HG03039 (cell line): ENCODE measurements at regions not wholly inside any gene's neighbourhood (a gene's known extent, or its start where the extent isn't known, plus 50 kb on each side); places are given as distances from the start of the nearest gene placed in this dataset.
"Not testable (repeated sequence)": the region's sequence is repeated elsewhere in the genome, so short reads cannot be mapped to it uniquely, and the experiment has no call there.

Experiments
- ATAC-seq: cut with Tn5 transposase; IDR thresholded peaks from one replicate; pipeline ENCODE4 v1.9.1; 2021; ENCODE audit warnings: mild to moderate bottlenecking, moderate library complexity; ENCODE audit not compliant: unreplicated experiment

DNA sequence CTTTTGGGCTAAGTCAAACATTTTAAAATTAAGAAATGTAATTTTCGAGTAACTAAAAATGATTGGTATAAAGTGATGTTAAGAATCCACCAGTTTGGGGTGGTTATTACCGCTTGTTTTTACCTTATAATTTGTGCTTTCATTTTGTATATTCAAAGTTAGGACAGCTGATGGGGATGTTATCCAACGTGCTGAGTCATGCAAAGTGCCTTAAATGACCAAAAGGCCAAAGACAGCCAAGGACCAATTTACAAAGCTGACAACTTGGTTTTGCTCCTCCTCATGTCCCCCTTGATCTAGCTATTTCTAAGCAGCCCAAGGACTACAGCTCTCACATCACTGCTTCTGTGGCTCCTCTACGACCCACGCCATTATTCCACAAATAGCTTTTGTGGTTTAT is 181.4 kb upstream of the PCDH7 start:
- ATAC-seq, result no peak

DNA sequence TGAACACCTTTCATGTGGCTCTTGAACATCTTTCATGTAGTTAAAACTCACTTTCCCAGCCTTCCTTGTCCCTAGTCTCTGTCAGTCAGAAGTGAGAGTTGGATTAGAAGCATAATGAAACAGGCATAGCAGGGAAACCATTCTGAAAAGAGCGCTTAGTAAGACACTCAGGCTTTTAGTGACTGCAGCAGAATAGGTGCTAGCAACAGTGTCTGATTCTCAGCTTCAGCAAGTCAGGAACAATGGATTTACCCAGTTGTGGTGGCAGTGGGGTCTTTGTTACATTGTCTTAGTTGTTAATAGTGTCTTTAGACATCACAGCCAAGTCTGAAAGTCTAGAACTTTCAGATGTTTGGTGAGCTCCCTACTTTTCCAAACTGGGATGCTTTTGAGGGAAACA is 177.1 kb upstream of the PCDH7 start:
- ATAC-seq, result no peak

DNA sequence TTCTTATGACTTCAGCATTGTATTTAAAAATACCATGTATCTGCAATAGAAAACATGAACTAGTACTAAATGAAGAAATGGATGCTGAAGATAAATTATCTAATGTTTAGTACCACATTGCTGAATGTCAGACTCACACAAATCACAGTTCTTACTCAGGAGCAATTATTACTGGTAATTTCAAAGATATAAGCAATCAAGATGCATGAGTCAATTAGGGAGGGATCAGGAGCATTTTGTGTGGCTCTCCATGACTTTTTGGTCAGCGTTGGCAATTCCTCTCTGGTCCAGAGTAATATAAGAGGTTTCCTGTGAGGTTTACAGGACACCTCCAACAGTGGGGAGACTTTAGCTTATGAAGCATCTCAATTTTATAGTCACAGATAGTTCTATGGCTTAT is 167.0 kb upstream of the PCDH7 start:
- ATAC-seq, result no peak

DNA sequence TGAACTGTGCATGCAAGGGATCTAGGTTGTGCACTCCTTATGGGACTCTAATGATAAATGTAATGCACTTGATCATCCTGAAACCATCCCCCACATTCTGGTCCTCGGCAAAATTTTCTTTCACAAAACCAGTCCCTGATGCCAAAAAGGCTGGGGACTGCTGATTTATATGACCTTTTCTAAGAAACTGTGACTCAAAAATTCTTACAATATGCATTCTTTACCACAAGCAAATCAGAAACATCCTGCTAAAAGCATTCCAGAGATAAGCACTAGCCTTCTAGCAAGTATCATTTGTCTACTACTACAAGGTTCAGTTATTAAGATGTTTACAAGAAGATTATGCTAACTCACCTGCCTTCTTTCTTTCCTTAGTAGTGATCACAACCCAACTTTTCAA is 166.5 kb upstream of the PCDH7 start:
- no peak for ATAC-seq

DNA sequence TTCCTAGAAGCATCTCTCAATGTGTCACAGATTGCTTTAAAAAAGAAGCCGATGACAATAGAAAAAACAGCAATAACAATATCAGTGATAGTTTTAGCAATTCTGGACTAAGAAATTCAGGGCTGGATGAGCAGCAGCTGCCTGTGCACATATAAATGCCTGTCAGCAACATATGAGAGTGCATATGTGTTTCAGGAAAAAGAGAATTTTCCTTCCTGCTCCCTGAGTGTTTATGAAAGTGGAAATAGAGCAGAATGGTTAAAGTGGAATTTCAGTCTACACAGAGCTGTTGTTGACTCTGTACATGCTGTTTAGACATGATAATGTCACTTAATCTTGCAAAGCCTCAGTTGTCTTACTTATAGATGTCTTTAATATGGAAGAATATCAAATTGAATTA is 164.4 kb upstream of the PCDH7 start:
- ATAC-seq, result no peak

DNA sequence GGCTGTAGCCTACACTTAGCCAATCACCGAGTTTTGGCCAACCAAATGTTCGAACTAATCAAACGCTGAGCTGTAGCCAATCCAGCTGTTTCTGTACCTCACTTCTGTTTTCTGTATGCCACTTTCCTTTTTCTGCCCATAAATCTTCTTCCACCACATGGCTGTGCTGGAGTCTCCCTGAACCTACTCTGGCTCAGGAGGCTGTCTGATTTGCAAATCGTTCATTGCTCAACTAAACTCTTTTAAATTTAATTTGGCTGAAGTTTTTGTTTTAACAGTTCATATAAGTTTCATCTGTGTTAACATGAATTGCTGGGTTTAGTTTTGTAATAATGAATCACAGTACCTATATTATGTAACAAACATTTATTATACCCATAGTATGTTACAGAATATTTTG is 160.7 kb upstream of the PCDH7 start:
- ATAC-seq, result no peak

DNA sequence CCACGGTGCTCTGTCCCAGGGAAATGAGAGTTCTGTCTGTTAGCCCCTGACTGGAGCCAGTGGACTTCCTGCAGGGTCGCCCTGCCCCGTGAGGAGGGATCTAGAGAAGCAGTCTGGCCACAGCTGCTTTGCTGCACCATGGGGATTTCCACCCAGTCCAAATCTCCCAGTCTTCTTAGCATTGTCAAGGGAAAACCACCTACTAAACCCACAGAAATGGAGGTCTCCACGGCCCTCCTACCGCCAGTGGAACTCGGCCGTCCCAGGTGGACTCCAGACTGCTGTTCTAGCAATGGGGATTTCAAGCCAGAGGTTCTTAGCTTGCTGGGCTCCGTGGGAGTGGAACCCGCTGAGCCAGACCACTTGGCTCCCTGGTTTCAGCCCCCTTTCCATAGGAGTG is 133.3 kb upstream of the PCDH7 start:
- ATAC-seq, result no peak

DNA sequence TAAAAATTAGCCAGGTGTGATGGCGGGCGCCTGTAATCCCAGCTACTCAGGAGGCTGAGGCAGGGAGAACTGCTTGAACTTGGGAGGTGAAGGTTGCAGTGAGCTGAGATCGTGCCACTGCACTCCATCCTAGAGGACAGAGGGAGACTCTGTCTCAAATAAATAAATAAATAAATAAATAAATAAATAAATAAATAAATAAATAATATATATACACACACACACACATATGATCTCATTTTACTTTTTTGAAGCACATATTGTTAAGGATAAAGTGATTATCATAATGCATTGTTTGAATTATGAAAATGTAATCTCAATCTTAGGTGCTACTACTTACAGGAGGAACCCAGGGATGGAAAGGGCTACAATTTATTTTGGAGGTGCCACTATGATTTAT is 130.5 kb upstream of the PCDH7 start:
- ATAC-seq, result not testable (repeated sequence)

DNA sequence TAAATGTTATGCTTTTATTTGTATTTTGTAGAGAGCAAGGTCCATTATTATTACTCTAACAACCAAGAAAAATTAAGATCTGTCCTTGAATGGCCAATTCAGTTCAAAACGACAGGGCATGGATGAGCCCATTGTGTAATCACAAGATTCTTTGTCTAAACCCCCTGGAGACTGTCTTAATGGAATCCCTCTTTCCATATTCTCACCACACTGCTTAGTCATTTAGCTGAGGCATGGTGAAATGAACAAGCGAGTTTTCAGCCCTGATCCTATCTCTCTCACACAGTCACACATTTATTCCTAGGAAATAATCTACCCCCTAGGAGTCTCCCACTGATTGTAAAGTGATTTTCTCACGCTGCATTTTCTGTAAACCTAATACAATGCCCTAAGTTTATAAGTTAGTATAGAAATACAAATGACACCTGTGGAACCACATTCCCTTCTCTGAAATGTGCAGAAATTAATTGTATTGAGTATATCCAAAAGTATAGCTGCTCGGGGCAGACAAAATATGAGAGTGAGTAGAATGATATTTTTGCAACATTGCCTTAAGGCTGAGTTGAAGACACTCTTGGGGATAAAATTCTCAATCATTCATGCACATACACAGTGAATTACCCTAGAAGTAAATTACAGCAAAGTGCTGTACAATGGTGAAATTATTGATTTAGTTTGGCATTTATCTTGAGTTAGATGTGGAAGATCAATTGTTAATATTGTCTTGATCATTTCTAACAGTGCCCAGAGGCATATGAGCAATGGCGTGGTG is 119.7 kb upstream of the PCDH7 start:
- ATAC-seq, result no peak

DNA sequence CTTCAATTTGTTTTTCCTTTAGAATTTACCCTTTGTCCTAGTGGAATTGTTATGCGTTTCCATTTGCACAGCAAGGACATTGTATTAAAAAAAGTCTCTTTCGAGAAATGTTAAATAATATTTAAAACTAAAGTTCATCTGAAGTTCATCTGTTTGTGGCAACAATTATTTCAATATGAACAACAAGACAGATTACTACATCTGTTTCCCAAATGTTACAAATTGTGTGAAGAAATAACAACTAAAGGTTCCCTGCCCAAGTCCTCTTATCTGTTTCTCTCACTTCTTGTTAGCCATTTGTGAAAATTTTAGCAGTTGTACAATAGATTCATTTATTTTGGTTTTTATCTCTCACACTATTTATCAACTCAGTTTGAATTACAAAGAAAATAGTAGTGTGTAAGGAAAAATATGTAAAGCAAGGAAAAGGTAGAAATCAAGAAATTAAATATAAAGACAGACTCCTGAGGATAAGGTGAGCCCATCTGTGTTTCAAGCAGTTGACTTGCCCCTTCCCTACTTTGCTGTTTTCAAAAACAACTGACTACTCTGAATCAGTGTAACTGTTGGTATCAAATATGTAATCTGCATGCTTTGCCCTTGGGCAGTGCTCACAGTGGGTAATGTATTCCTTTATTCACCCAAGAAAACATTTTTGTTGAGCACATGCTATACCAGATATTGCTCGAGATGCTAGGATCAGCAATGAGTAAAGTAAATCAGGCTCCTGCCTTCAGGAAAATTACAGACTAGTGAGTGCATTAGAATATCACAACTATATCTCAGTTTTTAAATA is 118.9 kb upstream of the PCDH7 start:
- ATAC-seq, result no peak

DNA sequence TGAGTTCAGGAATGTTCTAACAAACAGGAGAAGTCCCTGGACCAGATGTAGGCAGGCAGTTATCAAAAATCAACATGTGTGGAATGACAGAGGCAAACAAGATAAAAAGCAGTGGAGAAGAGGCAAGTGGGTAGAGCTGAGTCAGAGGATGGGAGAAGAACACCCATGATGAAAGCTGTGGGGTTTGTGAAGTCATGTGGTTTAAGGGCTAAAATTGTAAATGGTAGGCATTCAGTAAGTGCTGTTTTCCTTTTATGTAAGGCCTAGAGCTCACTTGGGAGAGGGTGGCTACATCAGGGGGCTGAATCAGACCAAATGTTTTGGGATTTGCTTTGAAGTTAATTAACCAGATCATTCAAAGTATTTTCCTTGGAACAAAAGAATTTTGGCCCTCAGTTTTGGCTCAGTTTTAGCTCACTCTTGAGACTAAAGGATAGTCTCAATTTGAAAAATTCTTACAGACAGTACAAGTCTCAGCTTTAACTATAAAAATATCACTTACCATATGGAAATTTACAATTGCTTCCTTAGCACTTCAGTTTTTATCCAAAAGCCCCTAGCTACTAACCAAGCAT is 114.5 kb upstream of the PCDH7 start:
- no peak for ATAC-seq

DNA sequence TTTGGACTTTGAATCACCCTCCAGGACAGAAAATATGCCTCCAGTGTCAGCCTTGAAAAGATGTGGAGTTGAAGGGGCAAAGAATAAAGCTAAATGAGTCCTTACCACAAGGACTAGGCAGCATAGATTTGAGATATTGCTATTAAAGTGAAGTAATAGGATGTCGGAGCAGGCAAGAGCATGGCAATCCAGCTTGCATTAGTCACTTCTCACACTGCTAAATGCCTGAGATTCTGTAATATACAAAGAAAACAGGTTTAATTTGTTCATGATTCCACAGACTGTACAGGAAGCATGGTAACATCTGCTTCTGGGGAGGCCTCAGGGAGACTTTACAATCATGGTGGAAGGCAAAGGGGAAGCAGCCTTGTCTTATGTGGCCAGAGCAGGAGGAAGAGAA is 109.8 kb upstream of the PCDH7 start:
- no peak for ATAC-seq

DNA sequence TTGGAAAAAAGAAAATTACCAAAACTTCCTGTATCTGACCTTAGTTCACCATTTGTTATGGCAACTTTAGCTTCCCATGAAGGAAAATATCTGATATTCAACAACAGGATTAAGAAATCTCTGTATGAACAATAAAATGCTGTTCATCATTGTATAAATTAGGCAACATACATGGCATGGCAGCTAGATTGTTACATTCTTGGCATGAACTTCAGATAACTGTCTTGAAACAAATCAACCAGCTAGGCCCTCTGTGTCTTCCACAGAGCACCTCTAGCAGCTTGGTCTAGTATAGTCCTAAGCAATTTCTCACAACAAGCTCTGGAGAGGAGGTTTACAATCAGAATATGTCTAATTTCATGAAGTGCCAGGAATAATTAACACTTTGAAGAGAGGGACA is 105.4 kb upstream of the PCDH7 start:
- ATAC-seq, result no peak

DNA sequence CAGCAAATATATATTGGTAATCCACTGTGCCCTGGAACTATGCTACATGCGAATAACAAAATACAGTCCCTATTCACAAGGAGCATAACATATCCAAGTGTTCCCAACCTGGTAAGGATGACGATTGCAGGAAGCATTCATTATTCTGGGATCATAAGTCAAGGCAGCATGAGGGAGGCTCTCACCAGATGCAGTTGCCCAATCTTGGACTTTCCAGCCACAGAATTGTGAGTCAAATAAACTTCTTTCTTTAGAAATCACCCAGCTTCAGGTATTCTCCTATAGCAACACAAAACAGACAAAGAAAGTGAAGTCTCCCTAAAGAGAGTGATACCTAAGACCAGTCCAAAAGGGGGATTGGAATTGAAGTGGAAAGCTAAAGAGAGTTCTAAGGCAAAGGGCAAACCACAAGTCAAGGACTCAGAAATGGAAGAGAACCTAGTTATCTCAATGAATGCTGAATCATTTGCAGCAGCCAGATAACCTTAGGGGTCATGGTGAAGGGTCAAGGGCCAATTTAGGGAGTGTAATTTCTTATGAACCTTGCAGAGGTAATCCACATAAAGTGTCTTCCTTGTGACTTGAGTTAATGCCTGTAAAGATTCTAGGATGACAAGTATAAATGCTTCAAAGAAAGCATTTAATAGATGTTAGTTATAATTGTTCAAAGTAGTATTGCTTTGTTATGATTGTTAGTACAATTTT is 103.1 kb upstream of the PCDH7 start:
- ATAC-seq, result no peak

DNA sequence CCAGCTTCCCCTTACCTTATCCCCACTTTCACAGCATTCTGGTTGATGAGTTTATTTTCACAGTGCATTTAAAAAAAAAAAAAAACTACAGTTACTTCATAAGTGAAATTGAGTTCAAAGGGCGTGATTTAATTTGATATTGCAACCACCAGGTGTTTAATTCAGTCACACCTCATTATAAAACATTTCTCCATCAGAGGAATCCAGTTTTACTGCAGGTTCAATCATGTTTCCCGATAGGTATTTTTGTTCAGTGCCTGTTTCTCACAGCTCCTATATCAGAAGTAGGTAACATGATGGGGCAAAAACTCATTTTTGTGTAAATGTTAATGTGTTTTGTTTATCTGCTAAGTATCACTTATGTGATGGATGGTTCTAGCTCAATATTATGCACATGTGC is 102.3 kb upstream of the PCDH7 start:
- ATAC-seq, result no peak

DNA sequence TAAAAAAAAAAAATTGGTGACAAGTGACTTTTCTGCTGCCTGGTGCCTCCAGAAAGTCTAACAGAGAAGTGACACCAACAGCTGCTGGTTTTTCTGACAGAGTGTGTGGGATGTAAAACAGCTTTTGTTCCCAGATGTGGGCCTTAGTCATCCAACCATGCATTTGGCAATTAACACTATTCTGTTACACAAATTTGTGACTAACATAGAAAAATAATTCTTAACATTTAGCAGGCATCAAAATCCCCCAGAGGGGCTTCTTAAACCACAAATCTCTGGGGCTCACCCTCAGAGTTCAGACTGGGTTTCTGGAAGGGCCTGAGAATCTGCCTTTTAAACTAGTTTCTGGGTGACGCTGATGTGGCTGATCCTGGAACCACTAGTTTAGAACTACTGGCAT is 100.5 kb upstream of the PCDH7 start:
- ATAC-seq, result no peak

DNA sequence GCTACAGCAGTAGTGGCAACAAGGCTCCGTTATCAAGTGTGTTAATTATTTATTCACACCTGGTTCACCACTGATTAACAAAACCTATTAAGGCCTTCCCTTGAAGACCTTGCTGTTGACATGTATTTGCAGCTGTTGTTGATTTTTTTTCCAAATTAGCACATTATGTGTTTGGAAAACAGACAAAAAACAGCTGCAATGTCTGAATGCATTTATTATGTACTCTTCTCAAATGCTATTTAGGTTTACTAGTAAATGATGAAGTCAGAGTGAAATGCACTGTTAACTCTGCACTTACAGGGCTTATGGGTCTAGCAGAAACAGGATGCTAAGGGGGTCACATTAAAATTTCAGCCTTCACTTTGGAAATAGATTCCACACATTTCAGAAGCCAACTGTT is 99.5 kb upstream of the PCDH7 start:
- no peak for ATAC-seq

DNA sequence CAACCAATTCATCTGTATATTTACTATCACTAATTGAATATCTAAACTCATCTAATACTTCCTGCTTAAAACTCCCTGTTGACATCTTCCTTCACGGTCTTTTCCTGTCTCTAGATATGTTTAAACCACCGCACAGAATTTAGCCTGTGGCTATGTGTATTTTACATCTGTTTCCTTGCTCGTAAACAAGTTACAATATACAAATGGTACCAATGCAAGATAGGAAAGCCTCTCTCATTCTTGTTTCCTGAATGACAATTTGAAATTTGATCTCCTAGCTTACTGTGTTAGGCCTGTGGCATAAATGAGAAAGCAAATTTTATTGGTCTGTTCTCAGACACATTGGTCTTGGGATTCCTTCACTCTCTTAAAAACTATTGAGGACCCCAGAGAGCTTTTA is 89.7 kb upstream of the PCDH7 start:
- ATAC-seq, result no peak

DNA sequence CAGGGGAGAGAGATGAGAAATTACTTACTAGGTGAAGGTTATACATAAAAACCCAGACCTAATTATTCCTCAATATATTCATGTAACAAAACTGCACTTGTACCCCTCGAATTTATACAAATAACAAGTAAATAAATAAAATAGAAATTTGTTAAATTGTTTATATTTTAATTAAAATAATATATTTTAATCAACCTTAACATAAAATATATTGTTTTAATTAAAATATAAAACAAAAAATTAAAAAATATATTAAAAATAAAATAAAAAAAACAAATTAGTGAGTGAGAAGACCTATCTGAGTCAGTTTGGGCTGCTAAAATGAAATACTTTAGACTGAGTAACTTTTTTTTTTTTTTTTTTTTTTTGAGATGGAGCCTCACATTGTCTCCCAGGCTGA is 87.4 kb upstream of the PCDH7 start:
- no peak for ATAC-seq

DNA sequence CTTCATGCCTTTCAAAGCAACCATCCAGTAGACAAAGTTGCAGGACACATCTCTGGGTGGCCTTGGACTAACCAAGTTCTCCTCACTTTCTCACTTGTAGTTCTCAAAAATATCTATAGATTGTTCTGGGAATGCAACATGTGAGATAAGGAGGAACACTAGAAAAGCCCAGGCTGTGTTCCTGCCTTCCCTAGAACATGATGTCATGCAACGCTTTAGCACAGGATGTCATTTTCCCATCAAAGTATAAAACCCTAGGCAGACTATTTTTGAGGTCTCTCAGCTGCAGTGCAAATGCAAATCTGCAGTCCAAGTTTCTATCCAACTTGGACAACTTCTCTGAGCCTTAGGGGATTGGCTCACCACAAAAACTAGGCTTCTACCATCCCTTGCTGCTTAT is 78.8 kb upstream of the PCDH7 start:
- no peak for ATAC-seq

DNA sequence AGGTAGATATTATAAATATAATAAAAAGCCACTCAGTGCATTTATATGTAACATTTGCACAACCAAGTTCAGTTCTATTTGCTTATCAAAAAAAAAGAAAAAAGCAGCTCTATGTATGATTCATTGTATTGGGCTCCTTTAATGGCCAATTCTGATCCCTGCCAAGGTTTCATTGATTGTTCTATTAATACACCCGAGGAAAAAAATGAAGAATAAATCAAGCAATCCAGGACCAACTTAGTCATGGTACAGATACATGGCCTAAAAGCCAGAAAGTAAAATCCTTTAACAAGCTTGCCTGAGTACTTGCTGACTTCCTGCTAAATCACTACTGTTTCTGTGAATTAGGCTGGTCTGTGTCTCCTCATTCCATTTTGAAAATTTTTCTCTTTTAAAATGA is 77.6 kb upstream of the PCDH7 start:
- no peak for ATAC-seq

DNA sequence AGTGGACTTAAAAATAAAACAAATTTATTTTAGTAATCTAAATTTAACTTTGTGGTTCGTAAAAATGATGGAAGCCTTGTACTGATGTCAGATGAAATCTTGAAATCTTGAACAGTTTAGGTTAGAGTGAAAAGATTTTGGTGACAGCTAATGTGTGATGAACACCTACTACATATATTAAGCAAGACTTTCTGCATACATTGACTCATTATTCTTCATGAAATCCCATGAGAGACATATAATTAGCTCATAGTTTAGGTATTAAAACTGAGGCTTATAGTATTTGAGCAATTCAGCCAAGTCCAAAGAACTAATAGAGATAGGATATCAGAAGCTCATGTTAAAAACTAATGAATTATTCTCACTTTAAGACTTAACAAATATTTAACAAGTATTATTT is 66.9 kb upstream of the PCDH7 start:
- ATAC-seq, result no peak
